GM19238 (cell line): ENCODE measurements at regions not wholly inside any gene's neighbourhood (a gene's known extent, or its start where the extent isn't known, plus 50 kb on each side); places are given as distances from the start of the nearest gene placed in this dataset.
"Not testable (repeated sequence)": the region's sequence is repeated elsewhere in the genome, so short reads cannot be mapped to it uniquely, and the experiment has no call there.

Experiments used
- DNase-seq: peaks from one replicate; pipeline ENCODE4 v3.0.0; 2011; ENCODE audit warnings: low spot score; ENCODE audit not compliant: insufficient read length

- DNase-seq, result no peak
Observed at GRCh38 chr6:947235-947934, 254.4 kb upstream of the EXOC2 start.

- no peak for DNase-seq
Observed at GRCh38 chr6:946546-946945, 253.6 kb upstream of the EXOC2 start.

GRCh38 chr6:939526-940252 lies 246.8 kb upstream of the EXOC2 start:
- DNase-seq, result no peak

GRCh38 chr6:938916-939315 lies 246.0 kb upstream of the EXOC2 start:
- DNase-seq, result no peak

GRCh38 chr6:938271-938905 lies 245.4 kb upstream of the EXOC2 start:
- no peak for DNase-seq

DNA sequence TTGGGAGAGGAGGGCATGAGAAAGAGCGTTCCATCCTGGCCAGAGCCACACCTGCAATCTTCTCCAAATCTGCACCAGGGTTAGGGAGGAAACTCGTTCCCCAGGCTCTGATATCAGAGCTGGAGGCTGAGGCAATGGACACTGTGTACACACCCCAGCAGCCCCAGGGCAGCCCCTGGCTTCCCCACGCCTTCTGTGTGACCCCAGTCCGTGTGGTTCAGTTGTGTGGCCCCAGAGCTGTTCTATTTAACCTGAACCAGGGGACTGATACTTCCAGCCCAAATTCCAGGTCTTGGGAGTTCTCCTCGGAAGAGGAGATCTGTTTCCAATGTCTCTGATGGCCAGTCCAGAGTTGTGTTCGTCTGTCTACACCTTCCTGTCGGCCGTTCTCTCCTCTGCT lies 242.6 kb upstream of the EXOC2 start:
- no peak for DNase-seq

DNA sequence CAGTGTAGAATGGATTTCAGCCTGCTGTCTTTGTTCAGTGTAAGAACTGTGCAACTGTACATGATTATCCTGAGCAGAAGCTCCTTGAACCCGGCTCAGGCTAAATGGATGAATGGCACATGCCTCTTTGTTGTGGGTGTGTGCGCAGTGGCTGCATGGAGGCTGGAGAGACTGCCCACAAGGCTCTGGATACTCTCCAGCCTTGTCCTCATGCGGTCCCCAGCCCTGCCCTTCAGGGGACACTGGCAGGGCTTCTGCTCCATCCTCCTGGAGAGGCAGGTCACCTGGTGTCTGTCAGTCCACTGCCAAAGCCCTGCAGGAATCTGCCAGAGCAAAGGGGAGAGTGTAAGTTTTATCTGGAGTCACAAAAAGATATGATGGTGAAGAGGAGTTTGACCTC lies 241.7 kb upstream of the EXOC2 start:
- DNase-seq, result no peak

GRCh38 chr6:931919-932318 lies 239.0 kb upstream of the EXOC2 start:
- DNase-seq, result not testable (repeated sequence)

DNA sequence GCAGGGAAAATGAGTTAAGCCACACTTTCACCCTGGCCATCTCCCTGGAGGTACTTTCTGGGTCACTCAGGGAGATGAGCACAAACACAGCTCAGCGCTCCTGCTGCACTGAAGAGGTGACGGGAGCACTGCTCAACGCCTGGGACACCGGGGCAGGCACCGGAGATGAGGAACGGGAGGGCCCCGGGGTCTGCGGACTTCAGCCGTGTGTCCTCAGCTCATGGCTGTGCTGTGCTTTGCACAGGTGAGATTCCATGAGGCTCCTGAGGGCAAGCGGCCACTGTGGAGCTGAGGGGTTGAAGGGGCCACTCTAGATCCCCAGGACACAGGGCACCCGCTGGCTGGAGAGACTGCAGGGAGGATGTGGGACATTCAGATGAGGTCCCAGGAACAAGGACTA lies 234.2 kb upstream of the EXOC2 start:
- DNase-seq, result no peak

GRCh38 chr6:925656-926213 lies 232.8 kb upstream of the EXOC2 start:
- no peak for DNase-seq

DNA sequence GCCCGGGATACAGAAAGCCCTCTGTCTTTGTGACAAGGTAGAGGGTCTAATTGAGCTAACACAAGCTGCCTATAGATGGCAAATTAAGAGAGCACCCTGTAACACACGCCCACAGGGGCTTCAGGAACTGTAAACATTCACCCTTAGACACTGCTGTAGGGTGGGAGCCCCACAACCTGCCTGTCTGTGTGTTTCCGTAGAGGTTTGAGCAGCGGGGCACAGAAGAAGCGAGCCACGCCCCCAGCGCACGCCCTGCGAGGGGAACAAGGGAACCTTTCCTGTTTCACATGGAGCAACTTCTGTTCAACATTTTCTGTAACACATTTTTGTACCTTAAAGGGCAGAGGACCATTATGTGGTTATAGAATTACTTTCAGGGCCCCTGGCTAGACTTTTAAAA lies 231.7 kb upstream of the EXOC2 start:
- DNase-seq, result no peak

- DNase-seq, result no peak
Observed at GRCh38 chr6:921400-921799, 228.5 kb upstream of the EXOC2 start.

- no peak for DNase-seq
Observed at GRCh38 chr6:920512-920911, 227.6 kb upstream of the EXOC2 start.

GRCh38 chr6:919500-919899 lies 226.6 kb upstream of the EXOC2 start:
- DNase-seq, result no peak

GRCh38 chr6:917939-918338 lies 225.0 kb upstream of the EXOC2 start:
- no peak for DNase-seq

GRCh38 chr6:917296-917695 lies 224.4 kb upstream of the EXOC2 start:
- DNase-seq, result no peak

DNA sequence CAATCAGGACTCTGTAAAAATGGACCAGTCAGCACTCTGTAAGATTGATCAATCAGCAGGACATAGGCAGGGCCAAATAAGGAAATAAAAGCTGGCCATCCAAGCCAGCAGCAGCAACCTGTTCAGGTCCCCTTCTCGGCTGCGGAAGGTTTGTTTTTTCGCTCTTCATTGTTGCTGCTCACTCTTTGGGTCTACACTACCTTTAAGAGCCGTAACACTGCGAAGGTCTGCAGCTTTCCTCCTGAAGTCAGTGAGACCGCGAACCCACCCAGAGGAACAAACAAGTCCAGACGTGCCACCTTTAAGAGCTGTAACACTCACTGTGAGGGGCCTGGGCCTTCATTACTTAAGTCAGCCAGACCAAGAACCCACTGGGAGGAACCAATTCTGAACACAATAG lies 223.2 kb upstream of the EXOC2 start:
- DNase-seq, result no peak

- DNase-seq, result no peak
Observed at GRCh38 chr6:912871-913835, 220.2 kb upstream of the EXOC2 start.

DNA sequence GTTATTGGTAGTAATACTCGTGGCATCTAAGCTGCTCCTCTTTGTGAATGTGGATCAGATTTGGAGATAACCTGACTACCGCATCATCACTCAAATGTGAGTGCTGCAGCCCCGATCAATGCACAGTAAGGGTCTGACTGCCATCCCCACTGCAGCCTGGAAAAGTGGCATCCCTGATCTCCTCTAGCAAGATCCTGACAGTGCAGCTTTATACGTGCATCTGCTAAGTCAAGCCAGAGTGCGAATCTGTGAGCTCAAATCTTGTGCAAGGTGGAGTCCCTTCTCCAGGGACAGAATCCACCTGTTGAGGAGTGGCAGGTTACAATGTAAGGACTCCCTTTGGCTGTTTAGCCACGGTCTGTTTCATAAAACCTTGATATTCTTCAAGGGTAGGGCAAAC lies 215.0 kb upstream of the EXOC2 start:
- DNase-seq, result no peak

DNA sequence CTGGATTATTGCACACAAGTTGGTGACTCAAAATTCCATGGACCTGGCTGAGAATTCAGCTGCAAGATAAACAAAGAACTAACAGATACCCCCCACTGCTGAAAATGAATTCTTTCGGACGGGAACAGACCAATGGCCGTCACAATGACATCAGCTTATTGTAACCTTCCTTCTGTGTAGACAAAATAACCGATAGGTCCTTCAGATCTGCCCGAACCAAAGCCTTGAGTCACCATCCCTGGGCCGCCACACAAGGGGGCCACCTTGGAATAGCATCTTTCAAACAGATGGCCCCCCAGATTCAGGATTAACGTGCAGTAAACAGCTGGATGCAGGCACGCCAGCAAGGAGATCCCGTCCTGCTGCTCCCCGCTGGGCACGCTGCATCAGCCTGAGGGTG lies 214.0 kb upstream of the EXOC2 start:
- DNase-seq, result no peak

DNA sequence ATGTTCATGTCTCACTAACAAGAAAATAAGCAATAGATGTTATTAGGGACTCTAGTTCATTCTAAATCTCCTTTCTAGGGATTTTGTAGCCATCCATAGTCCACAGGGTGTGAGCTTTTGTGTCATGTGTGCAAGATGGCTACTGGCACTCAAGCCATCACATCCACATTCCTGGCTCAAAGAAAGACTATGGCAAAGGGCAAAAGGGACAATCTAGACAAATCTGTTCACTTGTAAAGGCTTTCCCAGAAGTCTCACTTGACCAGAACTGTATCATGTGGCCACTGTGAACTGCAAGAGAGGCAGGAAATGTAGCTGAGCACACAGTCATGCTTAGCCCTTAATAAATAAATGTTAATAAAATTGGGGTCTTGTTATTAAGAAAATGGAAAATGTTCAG lies 212.6 kb upstream of the EXOC2 start:
- no peak for DNase-seq
